ENCODE measurements at regions not wholly inside any gene's neighbourhood (a gene's known extent, or its start where the extent isn't known, plus 50 kb on each side); places are given as distances from the start of the nearest gene placed in this dataset.
"Not testable (repeated sequence)": the region's sequence is repeated elsewhere in the genome, so short reads cannot be mapped to it uniquely, and the experiment has no call there.

GRCh38 chr12:45490232-45490881 is 239.1 kb upstream of the ARID2 start:
- DNase-seq (ENCODE audit: low spot score) = no peak

GRCh38 chr12:45494279-45494678 is 235.2 kb upstream of the ARID2 start:
- no peak for DNase-seq (ENCODE audit: low spot score)

GRCh38 chr12:45498645-45499044 is 230.9 kb upstream of the ARID2 start:
- DNase-seq (ENCODE audit: low spot score) = no peak

GRCh38 chr12:45502481-45503128 is 226.9 kb upstream of the ARID2 start:
- DNase-seq (ENCODE audit: low spot score) = no peak

GRCh38 chr12:45503899-45504298 is 225.6 kb upstream of the ARID2 start:
- no peak for DNase-seq (ENCODE audit: low spot score)

- no peak for DNase-seq (ENCODE audit: low spot score)
These were observed 225.0 kb upstream of the ARID2 start for GRCh38 chr12:45504316-45505010.

- no peak for DNase-seq (ENCODE audit: low spot score)
These were observed 220.3 kb upstream of the ARID2 start for GRCh38 chr12:45509187-45509586.

GRCh38 chr12:45509621-45510020 is 219.9 kb upstream of the ARID2 start:
- DNase-seq (ENCODE audit: low spot score) = no peak

- no peak for DNase-seq (ENCODE audit: low spot score)
These were observed 212.1 kb upstream of the ARID2 start for GRCh38 chr12:45517381-45517780.

- DNase-seq (ENCODE audit: low spot score) = no peak
These were observed 210.9 kb upstream of the ARID2 start for GRCh38 chr12:45518291-45519235.

- DNase-seq (ENCODE audit: low spot score) = no peak
These were observed 207.3 kb upstream of the ARID2 start for GRCh38 chr12:45522227-45522626.

GRCh38 chr12:45526823-45527222 is 202.7 kb upstream of the ARID2 start:
- DNase-seq (ENCODE audit: low spot score) = not testable (repeated sequence)

GRCh38 chr12:45532113-45532512 is 197.4 kb upstream of the ARID2 start:
- DNase-seq (ENCODE audit: low spot score) = no peak

- DNase-seq (ENCODE audit: low spot score) = no peak
These were observed 193.8 kb upstream of the ARID2 start for GRCh38 chr12:45535610-45536180.

GRCh38 chr12:45536284-45536683 is 193.2 kb upstream of the ARID2 start:
- DNase-seq (ENCODE audit: low spot score) = no peak

- DNase-seq (ENCODE audit: low spot score) = no peak
These were observed 188.7 kb upstream of the ARID2 start for GRCh38 chr12:45540661-45541341.

GRCh38 chr12:45543887-45544286 is 185.6 kb upstream of the ARID2 start:
- peak; percentile 64 for DNase-seq (ENCODE audit: low spot score)

GRCh38 chr12:45546545-45546944 is 183.0 kb upstream of the ARID2 start:
- no peak for DNase-seq (ENCODE audit: low spot score)

GRCh38 chr12:45547132-45547531 is 182.4 kb upstream of the ARID2 start:
- DNase-seq (ENCODE audit: low spot score) = no peak

GRCh38 chr12:45547822-45548221 is 181.7 kb upstream of the ARID2 start:
- no peak for DNase-seq (ENCODE audit: low spot score)

- no peak for DNase-seq (ENCODE audit: low spot score)
These were observed 181.1 kb upstream of the ARID2 start for GRCh38 chr12:45548426-45548825.
